OCI-M2 (cell line): ENCODE measurements at regions not wholly inside any gene's neighbourhood (a gene's known extent, or its start where the extent isn't known, plus 50 kb on each side); places are given as distances from the start of the nearest gene placed in this dataset.
"Not testable (repeated sequence)": the region's sequence is repeated elsewhere in the genome, so short reads cannot be mapped to it uniquely, and the experiment has no call there.

Experiments
- DNase-seq: peaks from one replicate; lab custom pipeline; 2025; ENCODE audit not compliant: unreplicated experiment; lab: John Stamatoyannopoulos, UW

GRCh38 chr13:69649063-69649392 lies 458.6 kb upstream of the ATXN8OS start:
- no peak for DNase-seq

GRCh38 chr13:69648340-69649062 lies 459.1 kb upstream of the ATXN8OS start:
- no peak for DNase-seq

GRCh38 chr13:69644447-69644846 lies 463.2 kb upstream of the ATXN8OS start:
- no peak for DNase-seq

GRCh38 chr13:69641773-69642172 lies 465.9 kb upstream of the ATXN8OS start:
- no peak for DNase-seq

GRCh38 chr13:69633044-69633443 lies 474.6 kb upstream of the ATXN8OS start:
- no peak for DNase-seq

- no peak for DNase-seq
These were observed 483.7 kb upstream of the ATXN8OS start for GRCh38 chr13:69623973-69624372.

- no peak for DNase-seq
These were observed 488.0 kb upstream of the ATXN8OS start for GRCh38 chr13:69619651-69620050.

GRCh38 chr13:69618838-69619237 lies 488.8 kb upstream of the ATXN8OS start:
- DNase-seq, result no peak

GRCh38 chr13:69618393-69618792 lies 489.2 kb upstream of the ATXN8OS start:
- DNase-seq, result no peak

GRCh38 chr13:69617587-69617986 lies 490.0 kb upstream of the ATXN8OS start:
- DNase-seq, result no peak

GRCh38 chr13:69616396-69616795 lies 491.2 kb upstream of the ATXN8OS start:
- DNase-seq, result no peak

GRCh38 chr13:69615055-69615454 lies 492.6 kb upstream of the ATXN8OS start:
- not testable (repeated sequence) for DNase-seq

- no peak for DNase-seq
These were observed 502.9 kb upstream of the ATXN8OS start for GRCh38 chr13:69604698-69605097.

- DNase-seq, result no peak
These were observed 504.3 kb upstream of the ATXN8OS start for GRCh38 chr13:69603144-69603853.

- DNase-seq, result no peak
These were observed 506.0 kb upstream of the ATXN8OS start for GRCh38 chr13:69601661-69602060.

GRCh38 chr13:69600811-69601210 lies 506.8 kb upstream of the ATXN8OS start:
- DNase-seq, result no peak

- no peak for DNase-seq
These were observed 510.5 kb upstream of the ATXN8OS start for GRCh38 chr13:69597088-69597487.

- DNase-seq, result no peak
These were observed 512.4 kb upstream of the ATXN8OS start for GRCh38 chr13:69595181-69595580.

- no peak for DNase-seq
These were observed 516.2 kb upstream of the ATXN8OS start for GRCh38 chr13:69591437-69591836.

GRCh38 chr13:69589531-69590235 lies 517.9 kb upstream of the ATXN8OS start:
- DNase-seq, result no peak

- DNase-seq, result no peak
These were observed 522.0 kb upstream of the ATXN8OS start for GRCh38 chr13:69585656-69586055.

- no peak for DNase-seq
These were observed 527.4 kb upstream of the ATXN8OS start for GRCh38 chr13:69580255-69580654.
